ENCODE measurements at regions not wholly inside any gene's neighbourhood (a gene's known extent, or its start where the extent isn't known, plus 50 kb on each side); places are given as distances from the start of the nearest gene placed in this dataset.

- TF ChIP-seq ZNF384 (IDR thresholded peaks at IDR 0.05) (no peak), FOXK2 (IDR thresholded peaks at IDR 0.05) (no peak), ELF4 (IDR thresholded peaks at IDR 0.05) (no peak), BHLHE40 (IDR thresholded peaks at IDR 0.05; ENCODE audit: borderline replicate concordance) (no peak), FOXM1 (IDR thresholded peaks at IDR 0.05; ENCODE audit: borderline replicate concordance) (no peak), SP1 (IDR thresholded peaks at IDR 0.05) (no peak), NFRKB (IDR thresholded peaks at IDR 0.05) (no peak), SUZ12 (IDR thresholded peaks at IDR 0.05) (no peak), FOXA1 (IDR thresholded peaks at IDR 0.05) (no peak), L3MBTL2 (conservative IDR thresholded peaks at IDR 0.05) (no peak)
Observed at GRCh38 chr11:109522116-109522755, 100.2 kb downstream of the C11orf87 start.
